ENCODE measurements at regions not wholly inside any gene's neighbourhood (a gene's known extent, or its start where the extent isn't known, plus 50 kb on each side); places are given as distances from the start of the nearest gene placed in this dataset.

DNA sequence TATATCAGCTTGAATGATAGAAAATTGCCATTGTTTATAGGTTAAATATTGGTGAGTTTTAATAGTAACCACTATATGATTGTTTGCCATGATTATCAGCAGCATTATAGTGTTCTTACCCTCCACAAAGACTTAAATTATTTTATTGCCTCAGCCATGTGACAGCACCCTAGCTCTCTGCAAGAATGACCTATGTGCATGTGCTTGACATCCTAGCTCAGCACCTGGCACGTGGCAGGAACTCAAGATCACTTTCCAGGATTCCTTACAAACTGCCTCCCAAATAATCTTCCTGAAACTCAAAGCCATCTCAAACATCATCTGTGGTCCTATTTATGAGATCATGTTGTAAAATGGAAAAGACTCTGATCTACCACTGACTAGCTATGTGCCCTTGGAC lies 68.1 kb upstream of the ANKRD30A start:
- H3K27me3 ChIP-seq (replicated peaks in 1 of 4; ENCODE audit: control insufficient read depth in 3 of 4, extremely low read depth in 1 of 4, insufficient read depth in 3 of 4, low read length in 3 of 4) = no peaks in the 10 kb centered on the region
- no peak overlapping the region for H4K91ac ChIP-seq (replicated peaks; ENCODE audit: insufficient read length, low read length)
- H3K23me2 ChIP-seq (ENCODE audit: low read depth, low read length) = no peaks in the 10 kb centered on the region
- 8% methylated on average over 1 of the region's 1 CpG; no CpG with 5 or more reads in 1 of the 2 experiments for WGBS, 2 experiments (ENCODE audit: extremely low coverage in 1 of 2, insufficient coverage in 1 of 2, insufficient read length in 1 of 2, insufficient replicate concordance in 2 of 2, low coverage in 1 of 2, low lambda C conversion rate in 2 of 2, missing lambda C conversion rate in 1 of 2)
- DNase-seq (ENCODE audit: low read depth in 1 of 2, low spot score in 2 of 2) (no peak), FAIRE-seq (no peak)
- H2BK120ac ChIP-seq (replicated peaks; ENCODE audit: low read depth, low read length) = no peak overlapping the region
- ChIA-PET POLR2A (ENCODE audit: partially characterized antibody) (no interaction called here), CTCF (ENCODE audit: partially characterized antibody) (no interaction called here)
- no peak overlapping the region for H2BK20ac ChIP-seq (ENCODE audit: low read length)
- no peak overlapping the region for H3K14ac ChIP-seq (ENCODE audit: insufficient read length)
- no peak overlapping the region for H2AK5ac ChIP-seq (ENCODE audit: low read depth, low read length)
- H3K9me3 ChIP-seq (ENCODE audit: insufficient read depth in 2 of 2, low read depth in 1 of 2, low read length in 1 of 2) = peaks cover 59 to 64% of the 10 kb centered on the region in 2 experiments
- H2BK5ac ChIP-seq (ENCODE audit: low read depth, low read length) = no peak overlapping the region
- no peaks in the 10 kb centered on the region for H3K36me3 ChIP-seq (ENCODE audit: control insufficient read depth in 2 of 4, insufficient read depth in 4 of 4, low read length in 3 of 4)
- H3K23ac ChIP-seq (ENCODE audit: insufficient read length) = no peak overlapping the region
- no peak overlapping the region for H4K8ac ChIP-seq (ENCODE audit: extremely low read depth, insufficient read depth, low read length)
- no peak overlapping the region for H3K18ac ChIP-seq (ENCODE audit: extremely low read depth, low read length)
- H4K5ac ChIP-seq (ENCODE audit: insufficient read length, low read depth, low read length) = no peak overlapping the region
- no peak overlapping the region for H2BK12ac ChIP-seq (ENCODE audit: low read depth, low read length)
- H4K20me1 ChIP-seq (replicated peaks in 1 of 2; ENCODE audit: control insufficient read depth in 1 of 2, insufficient read depth in 2 of 2, low read length in 2 of 2) = no peaks in the 10 kb centered on the region
- H3K4me3 ChIP-seq (ENCODE audit: extremely low read depth in 1 of 4, insufficient read depth in 2 of 4, low read depth in 3 of 4, low read length in 4 of 4) = no peak overlapping the region
- no peaks in the 10 kb centered on the region for H3K4me1 ChIP-seq (replicated peaks in 1 of 4; ENCODE audit: control insufficient read depth in 3 of 4, insufficient read depth in 4 of 4, low read length in 3 of 4)
- no peak overlapping the region for H2AFZ ChIP-seq (ENCODE audit: low read length)
- H3K27ac ChIP-seq (ENCODE audit: low read depth, low read length) = no peak overlapping the region
- no peak overlapping the region for H3K4ac ChIP-seq (replicated peaks; ENCODE audit: insufficient read length, low read depth, low read length)
- H3K4me2 ChIP-seq (ENCODE audit: insufficient read depth in 1 of 2, low read depth in 2 of 2, low read length in 2 of 2) = no peak overlapping the region
- H3K79me2 ChIP-seq (ENCODE audit: control insufficient read depth in 1 of 2, insufficient read depth in 2 of 2, low read length in 2 of 2) = no peaks in the 10 kb centered on the region
- H3K9ac ChIP-seq (replicated peaks in 1 of 4; ENCODE audit: extremely low read depth in 1 of 4, low read depth in 3 of 4, low read length in 3 of 4) = no peak overlapping the region
- H3K56ac ChIP-seq (replicated peaks; ENCODE audit: insufficient read length, low read depth, low read length) = no peak overlapping the region
- H2BK15ac ChIP-seq (ENCODE audit: low read length) = no peak overlapping the region
- H3K79me1 ChIP-seq (ENCODE audit: low read depth, low read length) = no peaks in the 10 kb centered on the region
- TF ChIP-seq KDM5A (IDR thresholded peaks at IDR 0.05; ENCODE audit: low read length) (no peak), RXRA (IDR thresholded peaks at IDR 0.05; ENCODE audit: insufficient read depth, low read depth, low read length) (no peak), KDM1A (IDR thresholded peaks at IDR 0.05; ENCODE audit: borderline replicate concordance, low read length) (no peak), ASH2L (IDR thresholded peaks at IDR 0.05; ENCODE audit: low read length) (no peak), SIRT6 (IDR thresholded peaks at IDR 0.05; ENCODE audit: low read length) (no peak), HDAC2 (IDR thresholded peaks at IDR 0.05; ENCODE audit: borderline replicate concordance in 1 of 2, low read depth in 2 of 2, low read length in 2 of 2) (no peak), EP300 (IDR thresholded peaks at IDR 0.05; ENCODE audit: borderline replicate concordance in 1 of 2, low read depth in 2 of 2, low read length in 2 of 2) (no peak), RNF2 (IDR thresholded peaks at IDR 0.05; ENCODE audit: borderline replicate concordance, low read depth, low read length, missing control alignments, poor library complexity, severe bottlenecking) (no peak)
